Erythroblast (primary cell): ENCODE measurements at regions not wholly inside any gene's neighbourhood (a gene's known extent, or its start where the extent isn't known, plus 50 kb on each side); places are given as distances from the start of the nearest gene placed in this dataset.

Experiments
- GATA1 ChIP-seq: IDR thresholded peaks from 2 replicates; pipeline ENCODE4 v1.6.1; 2011; ENCODE audit warnings: low read depth, mild to moderate bottlenecking, control low read depth, low read length, moderate library complexity
- POLR2A ChIP-seq: IDR thresholded peaks from 2 replicates; pipeline ENCODE4 v1.6.1; 2011; ENCODE audit warnings: mild to moderate bottlenecking, low read length

GRCh38 chr3:150059729-150060128, 89.0 kb upstream of the PFN2 start:
- TF ChIP-seq POLR2A (no peak), GATA1 (no peak)
